Pulmonary artery endothelial cell (primary cell): ENCODE measurements at regions not wholly inside any gene's neighbourhood (a gene's known extent, or its start where the extent isn't known, plus 50 kb on each side); places are given as distances from the start of the nearest gene placed in this dataset.

Experiments used
- DNase-seq: peaks from one replicate; pipeline ENCODE4 v3.0.0-alpha.2; 2011; ENCODE audit warnings: low read depth, low spot score

GRCh38 chr2:48253301-48253700 is 61.2 kb upstream of the FOXN2 start:
- no peak for DNase-seq

GRCh38 chr2:48254839-48255238 is 59.6 kb upstream of the FOXN2 start:
- DNase-seq, result no peak

GRCh38 chr2:48257456-48257855 is 57.0 kb upstream of the FOXN2 start:
- no peak for DNase-seq

GRCh38 chr2:48258481-48259149 is 55.9 kb upstream of the FOXN2 start:
- no peak for DNase-seq

GRCh38 chr2:48259811-48260210 is 54.7 kb upstream of the FOXN2 start:
- no peak for DNase-seq

GRCh38 chr2:48264627-48265026 is 49.9 kb upstream of the FOXN2 start:
- no peak for DNase-seq
